A673 (cell line): ENCODE measurements at regions not wholly inside any gene's neighbourhood (a gene's known extent, or its start where the extent isn't known, plus 50 kb on each side); places are given as distances from the start of the nearest gene placed in this dataset.
"Not testable (repeated sequence)": the region's sequence is repeated elsewhere in the genome, so short reads cannot be mapped to it uniquely, and the experiment has no call there.

Experiments used
- BruUV-seq: library from RNA; stranded (reverse); fragments of 400-500 nt; replicated peaks from 2 replicates; lab custom pipeline; 2021; lab: Mats Ljungman, UMichigan
- CTCF ChIA-PET: fragments of 300-600 bp; sonication (Branson Sonifier 250); formaldehyde crosslinking; loops from one replicate; lab custom pipeline; 2022; ENCODE audit warnings: antibody characterized with exemption; lab: Charles Lee
- POLR2A ChIA-PET: fragments of 300-600 bp; sonication (Branson Sonifier 250); formaldehyde crosslinking; loops from one replicate; lab custom pipeline; 2022; ENCODE audit warnings: antibody characterized with exemption; ENCODE audit not compliant: low non-redundant PET; lab: Charles Lee
- DNase-seq: peaks from one replicate; pipeline ENCODE4 v3.0.0-alpha.2; 2015; ENCODE audit warnings: low spot score
- H3K27ac ChIP-seq: fragments of 200-600 bp; sonication (generic); 2 replicates; pipeline ENCODE4 v1.5.1; 2016; ENCODE audit warnings: mixed run types, low read depth, mild to moderate bottlenecking, mixed read lengths, antibody characterized with exemption, low read length; ENCODE audit not compliant: poor library complexity, severe bottlenecking
- H3K27me3 ChIP-seq: fragments of 200-600 bp; sonication (generic); replicated peaks from 2 replicates; pipeline ENCODE4 v1.6.1; 2017; ENCODE audit warnings: mixed run types, low read depth, mild to moderate bottlenecking, mixed read lengths, antibody characterized with exemption, low read length; ENCODE audit not compliant: insufficient read depth, poor library complexity
- H3K36me3 ChIP-seq: fragments of 200-600 bp; sonication (generic); 2 replicates; pipeline ENCODE4 v1.6.1; 2016; ENCODE audit warnings: mixed run types, mild to moderate bottlenecking, mixed read lengths, antibody characterized with exemption, low read length; ENCODE audit not compliant: insufficient read depth, poor library complexity, severe bottlenecking
- H3K4me1 ChIP-seq: fragments of 200-600 bp; sonication (generic); 2 replicates; pipeline ENCODE4 v1.6.1; 2017; ENCODE audit warnings: mixed run types, mild to moderate bottlenecking, mixed read lengths, antibody characterized with exemption, low read length; ENCODE audit not compliant: insufficient read depth, poor library complexity, severe bottlenecking
- H3K4me3 ChIP-seq: fragments of 200-600 bp; sonication (generic); 2 replicates; pipeline ENCODE4 v1.5.1; 2016; ENCODE audit warnings: low read depth, mixed run types, mild to moderate bottlenecking, mixed read lengths, low read length; ENCODE audit not compliant: poor library complexity, severe bottlenecking
- H3K9me3 ChIP-seq: fragments of 200-600 bp; sonication (generic); 2 replicates; pipeline ENCODE4 v1.6.1; 2016; ENCODE audit warnings: mixed run types, low read depth, mild to moderate bottlenecking, mixed read lengths, antibody characterized with exemption, low read length; ENCODE audit not compliant: poor library complexity, severe bottlenecking
- CTCF ChIP-seq: fragments of 300-800, 200-600 bp; sonication (generic); conservative IDR thresholded peaks from 2 replicates; pipeline ENCODE4 v1.5.1; 2017; ENCODE audit warnings: low read depth, mild to moderate bottlenecking, antibody characterized with exemption, low read length, moderate library complexity, mixed read lengths
- EZH2 ChIP-seq: fragments of 200-600 bp; sonication (generic); IDR thresholded peaks from 2 replicates; pipeline ENCODE4 v1.6.1; 2017; ENCODE audit warnings: borderline replicate concordance, low read depth, mild to moderate bottlenecking, mixed read lengths, antibody characterized with exemption, low read length; ENCODE audit not compliant: poor library complexity, severe bottlenecking
- intact Hi-C: fragments of 100-400 bp; cut with micrococcal nuclease; formaldehyde crosslinking; loops from one replicate; pipeline ENCODE4 v1.10.0; 2022; ENCODE audit not compliant: unreplicated experiment

GRCh38 chr13:66152596-66152995 is 1077.5 kb downstream of the PCDH9 start:
- POLR2A ChIA-PET = no interaction called here
- CTCF ChIA-PET = no interaction called here
- TF ChIP-seq EZH2 (no peak), CTCF (no peak)
- Histone ChIP-seq H3K9me3 (no peaks in the 10 kb centered on the region), H3K4me1 (no peaks in the 10 kb centered on the region), H3K36me3 (no peaks in the 10 kb centered on the region), H3K27ac (no peak overlapping the region), H3K27me3 (no peaks in the 10 kb centered on the region), H3K4me3 (no peak overlapping the region)
- intact Hi-C loops = no loop called here
- no peak for DNase-seq
- no TSS peak for BruUV-seq

- H3K27me3 ChIP-seq, intact Hi-C loops, H3K27ac ChIP-seq, H3K9me3 ChIP-seq, BruUV-seq, POLR2A ChIA-PET, H3K4me3 ChIP-seq, H3K36me3 ChIP-seq, H3K4me1 ChIP-seq, DNase-seq, CTCF ChIA-PET: not testable (repeated sequence)
Observed at GRCh38 chr13:66144357-66144756, 1085.8 kb downstream of the PCDH9 start.

GRCh38 chr13:66139701-66140100 is 1090.4 kb downstream of the PCDH9 start:
- BruUV-seq = no TSS peak
- Histone ChIP-seq H3K36me3 (no peaks in the 10 kb centered on the region), H3K4me1 (no peaks in the 10 kb centered on the region), H3K9me3 (no peaks in the 10 kb centered on the region), H3K27ac (no peak overlapping the region), H3K4me3 (no peak overlapping the region), H3K27me3 (no peaks in the 10 kb centered on the region)
- ChIA-PET CTCF (no interaction called here), POLR2A (no interaction called here)
- intact Hi-C loops = no loop called here
- no peak for DNase-seq
- no peak for TF ChIP-seq EZH2
- no peak for TF ChIP-seq CTCF

GRCh38 chr13:66139250-66139649 is 1090.9 kb downstream of the PCDH9 start:
- H3K36me3 ChIP-seq = no peaks in the 10 kb centered on the region
- no peak overlapping the region for H3K4me3 ChIP-seq
- TF ChIP-seq CTCF (no peak), EZH2 (no peak)
- no peaks in the 10 kb centered on the region for H3K27me3 ChIP-seq
- no peak overlapping the region for H3K27ac ChIP-seq
- intact Hi-C loops = no loop called here
- no peaks in the 10 kb centered on the region for H3K4me1 ChIP-seq
- no peak for DNase-seq
- ChIA-PET POLR2A (no interaction called here), CTCF (no interaction called here)
- no TSS peak for BruUV-seq
- H3K9me3 ChIP-seq = no peaks in the 10 kb centered on the region
